HG03196 (cell line): ENCODE measurements at regions not wholly inside any gene's neighbourhood (a gene's known extent, or its start where the extent isn't known, plus 50 kb on each side); places are given as distances from the start of the nearest gene placed in this dataset.
"Not testable (repeated sequence)": the region's sequence is repeated elsewhere in the genome, so short reads cannot be mapped to it uniquely, and the experiment has no call there.

ENCODE experiments used
- ATAC-seq: cut with Tn5 transposase; IDR thresholded peaks from one replicate; pipeline ENCODE4 v1.9.1; 2021; ENCODE audit not compliant: unreplicated experiment

- no peak for ATAC-seq
These were observed 187.2 kb upstream of the SPRY1 start for GRCh38 chr4:123209436-123209835.

GRCh38 chr4:123215536-123215935 lies 181.1 kb upstream of the SPRY1 start:
- ATAC-seq = no peak

- no peak for ATAC-seq
These were observed 180.1 kb upstream of the SPRY1 start for GRCh38 chr4:123216543-123216942.

GRCh38 chr4:123216946-123217345 lies 179.6 kb upstream of the SPRY1 start:
- no peak for ATAC-seq

- no peak for ATAC-seq
These were observed 178.9 kb upstream of the SPRY1 start for GRCh38 chr4:123217664-123218063.

- no peak for ATAC-seq
These were observed 177.6 kb upstream of the SPRY1 start for GRCh38 chr4:123218981-123219380.

GRCh38 chr4:123229286-123229685 lies 167.3 kb upstream of the SPRY1 start:
- no peak for ATAC-seq

- ATAC-seq = no peak
These were observed 166.5 kb upstream of the SPRY1 start for GRCh38 chr4:123230061-123230460.

- no peak for ATAC-seq
These were observed 164.2 kb upstream of the SPRY1 start for GRCh38 chr4:123232439-123232838.

- no peak for ATAC-seq
These were observed 163.3 kb upstream of the SPRY1 start for GRCh38 chr4:123233136-123233768.

GRCh38 chr4:123234955-123235354 lies 161.6 kb upstream of the SPRY1 start:
- no peak for ATAC-seq

- no peak for ATAC-seq
These were observed 161.2 kb upstream of the SPRY1 start for GRCh38 chr4:123235431-123235830.

GRCh38 chr4:123236606-123237005 lies 160.0 kb upstream of the SPRY1 start:
- ATAC-seq = no peak

- ATAC-seq = not testable (repeated sequence)
These were observed 156.3 kb upstream of the SPRY1 start for GRCh38 chr4:123240286-123240685.

GRCh38 chr4:123243220-123243619 lies 153.4 kb upstream of the SPRY1 start:
- not testable (repeated sequence) for ATAC-seq

- ATAC-seq = peak; percentile 81
These were observed 152.5 kb upstream of the SPRY1 start for GRCh38 chr4:123244137-123244536.

- ATAC-seq = no peak
These were observed 150.5 kb upstream of the SPRY1 start for GRCh38 chr4:123246085-123246484.

GRCh38 chr4:123248085-123248659 lies 148.4 kb upstream of the SPRY1 start:
- no peak for ATAC-seq

GRCh38 chr4:123249821-123250220 lies 146.8 kb upstream of the SPRY1 start:
- no peak for ATAC-seq

- ATAC-seq = no peak
These were observed 145.8 kb upstream of the SPRY1 start for GRCh38 chr4:123250843-123251242.

- no peak for ATAC-seq
These were observed 140.6 kb upstream of the SPRY1 start for GRCh38 chr4:123255971-123256370.

GRCh38 chr4:123256901-123257300 lies 139.7 kb upstream of the SPRY1 start:
- ATAC-seq = no peak

GRCh38 chr4:123257591-123257990 lies 139.0 kb upstream of the SPRY1 start:
- no peak for ATAC-seq
